ENCODE measurements at regions not wholly inside any gene's neighbourhood (a gene's known extent, or its start where the extent isn't known, plus 50 kb on each side); places are given as distances from the start of the nearest gene placed in this dataset.

GRCh38 chr12:97300891-97301290 lies 161.7 kb upstream of the RMST start:
- Histone ChIP-seq H3K4me3 (replicated peaks; ENCODE audit: insufficient read depth, low read length) (no peak overlapping the region), H3K27me3 (ENCODE audit: insufficient read depth, poor library complexity, severe bottlenecking) (no peaks in the 10 kb centered on the region), H3K27ac (replicated peaks) (no peak overlapping the region)
- no peak for DNase-seq (ENCODE audit: low read depth in 1 of 2, low spot score in 1 of 2)
- TF ChIP-seq REST (IDR thresholded peaks at IDR 0.05; ENCODE audit: insufficient replicate concordance, low read depth) (no peak), POLR2AphosphoS5 (IDR thresholded peaks at IDR 0.05; ENCODE audit: low read depth) (no peak), CTCF (IDR thresholded peaks at IDR 0.05; ENCODE audit: insufficient read depth, low read length) (no peak), SPI1 (IDR thresholded peaks at IDR 0.05; ENCODE audit: borderline replicate concordance, low read depth) (no peak), GABPA (IDR thresholded peaks at IDR 0.05; ENCODE audit: low read depth) (no peak)

GRCh38 chr12:97301576-97301975 lies 161.0 kb upstream of the RMST start:
- Histone ChIP-seq H3K4me3 (replicated peaks; ENCODE audit: insufficient read depth, low read length) (no peak overlapping the region), H3K27ac (replicated peaks) (no peak overlapping the region), H3K27me3 (ENCODE audit: insufficient read depth, poor library complexity, severe bottlenecking) (no peaks in the 10 kb centered on the region)
- DNase-seq (ENCODE audit: low read depth in 1 of 2, low spot score in 1 of 2), result no peak
- TF ChIP-seq SPI1 (IDR thresholded peaks at IDR 0.05; ENCODE audit: borderline replicate concordance, low read depth) (no peak), GABPA (IDR thresholded peaks at IDR 0.05; ENCODE audit: low read depth) (no peak), REST (IDR thresholded peaks at IDR 0.05; ENCODE audit: insufficient replicate concordance, low read depth) (no peak), POLR2AphosphoS5 (IDR thresholded peaks at IDR 0.05; ENCODE audit: low read depth) (no peak), CTCF (IDR thresholded peaks at IDR 0.05; ENCODE audit: insufficient read depth, low read length) (no peak)

DNA sequence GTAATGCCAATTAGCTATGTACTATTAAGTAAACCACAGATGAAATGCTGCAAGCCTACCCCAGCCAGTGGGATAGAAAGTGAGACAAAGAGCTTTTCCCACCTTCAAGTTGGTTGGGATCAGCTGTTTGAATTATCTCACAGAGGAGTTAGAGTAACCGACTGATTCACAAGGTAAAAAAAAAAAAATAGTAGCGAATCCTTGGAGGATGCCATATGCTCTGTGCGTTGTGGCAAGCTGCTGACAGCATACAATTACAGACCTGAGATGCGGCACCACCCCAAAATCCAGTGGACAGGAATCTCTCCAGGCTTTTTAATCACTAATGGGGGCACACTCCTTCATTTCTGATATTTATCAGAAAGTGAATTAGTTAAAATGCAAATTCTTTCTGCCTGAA lies 157.0 kb upstream of the RMST start:
- DNase-seq (ENCODE audit: low read depth in 1 of 2, low spot score in 1 of 2), result no peak
- no peak for TF ChIP-seq POLR2AphosphoS5 (IDR thresholded peaks at IDR 0.05; ENCODE audit: low read depth)
- TF ChIP-seq GABPA (IDR thresholded peaks at IDR 0.05; ENCODE audit: low read depth), result no peak
- no peak for TF ChIP-seq CTCF (IDR thresholded peaks at IDR 0.05; ENCODE audit: insufficient read depth, low read length)
- no peak for TF ChIP-seq SPI1 (IDR thresholded peaks at IDR 0.05; ENCODE audit: borderline replicate concordance, low read depth)
- no peak for TF ChIP-seq REST (IDR thresholded peaks at IDR 0.05; ENCODE audit: insufficient replicate concordance, low read depth)
- Histone ChIP-seq H3K27ac (replicated peaks) (no peak overlapping the region), H3K27me3 (ENCODE audit: insufficient read depth, poor library complexity, severe bottlenecking) (no peaks in the 10 kb centered on the region), H3K4me3 (replicated peaks; ENCODE audit: insufficient read depth, low read length) (no peak overlapping the region)
